ENCODE measurements at regions not wholly inside any gene's neighbourhood (a gene's known extent, or its start where the extent isn't known, plus 50 kb on each side); places are given as distances from the start of the nearest gene placed in this dataset.

DNA sequence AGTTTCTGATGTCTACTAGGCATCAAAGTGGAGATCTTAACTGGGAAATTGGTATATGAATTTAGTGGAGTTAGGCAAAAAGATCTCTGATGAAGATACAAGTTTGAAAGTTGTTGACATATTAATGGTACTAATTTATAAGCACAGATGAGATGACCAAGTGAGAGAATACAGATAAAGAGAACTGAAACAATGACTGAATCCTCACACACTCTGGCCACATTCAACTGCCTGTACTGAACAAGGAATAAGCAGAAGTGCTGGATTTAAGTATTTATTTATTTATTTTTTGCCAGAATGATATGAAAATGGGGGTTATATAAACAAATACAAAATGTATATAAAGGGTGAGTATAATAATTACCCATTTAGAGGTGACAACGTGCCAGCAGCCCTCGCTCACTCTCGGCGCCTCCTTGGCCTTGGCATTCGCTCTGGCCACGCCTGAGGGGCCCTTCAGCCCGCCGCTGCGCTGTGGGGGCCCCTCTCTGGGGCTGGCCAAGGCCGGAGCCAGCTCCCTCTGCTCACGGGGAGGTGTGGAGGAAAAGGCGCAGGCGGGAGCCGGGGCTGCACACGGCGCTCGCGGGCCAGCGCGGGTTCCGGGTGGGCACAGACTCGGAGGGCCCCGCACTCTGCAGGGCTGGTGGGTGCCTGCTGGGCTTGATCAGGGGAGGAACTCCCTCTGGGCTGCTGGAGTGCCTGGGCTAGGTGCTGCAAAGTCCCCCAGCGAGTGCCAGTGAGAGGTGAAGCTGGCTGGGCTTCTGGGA lies 1363.9 kb upstream of the CRIM1 start (continued):
- no peak for TF ChIP-seq ZNF521 (tag by site-specific recombination; IDR thresholded peaks at IDR 0.05)
- TF ChIP-seq YY1 (tag by site-specific recombination; IDR thresholded peaks at IDR 0.05): no peak
- TF ChIP-seq, protein P1, sequence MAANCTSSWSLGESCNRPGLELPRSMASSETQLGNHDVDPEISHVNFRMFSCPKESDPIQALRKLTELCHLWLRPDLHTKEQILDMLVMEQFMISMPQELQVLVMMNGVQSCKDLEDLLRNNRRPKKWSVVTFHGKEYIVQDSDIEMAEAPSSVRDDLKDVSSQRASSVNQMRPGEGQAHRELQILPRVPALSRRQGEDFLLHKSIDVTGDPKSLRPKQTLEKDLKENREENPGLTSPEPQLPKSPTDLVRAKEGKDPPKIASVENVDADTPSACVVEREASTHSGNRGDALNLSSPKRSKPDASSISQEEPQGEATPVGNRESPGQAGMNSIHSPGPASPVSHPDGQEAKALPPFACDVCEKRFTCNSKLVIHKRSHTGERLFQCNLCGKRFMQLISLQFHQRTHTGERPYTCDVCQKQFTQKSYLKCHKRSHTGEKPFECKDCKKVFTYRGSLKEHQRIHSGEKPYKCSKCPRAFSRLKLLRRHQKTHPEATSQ (tag by site-specific recombination; IDR thresholded peaks at IDR 0.05): no peak
- no peak for TF ChIP-seq ZNF558 (tag by site-specific recombination; IDR thresholded peaks at IDR 0.05)

DNA sequence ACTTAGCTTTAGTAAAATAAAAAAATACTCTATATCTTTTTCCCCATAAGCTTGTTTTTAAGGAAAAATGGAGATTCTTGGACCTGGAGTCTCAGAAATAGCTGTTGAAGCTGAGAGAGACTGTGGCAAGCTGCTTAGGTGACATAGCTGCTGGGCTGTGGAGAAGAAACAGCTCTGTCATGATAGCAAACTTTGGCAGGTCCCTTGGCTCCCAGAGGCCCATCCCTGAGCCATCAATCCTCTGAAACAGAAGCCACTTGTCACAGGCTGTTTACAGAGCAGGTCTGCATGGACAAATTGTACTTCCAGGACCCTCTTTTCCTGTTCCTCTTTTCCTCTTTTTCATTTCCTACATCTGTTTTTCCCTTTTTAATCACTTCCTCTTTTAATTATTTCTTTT lies 1370.1 kb upstream of the CRIM1 start:
- no peaks in the 10 kb centered on the region for H3K36me3 ChIP-seq (ENCODE audit: control insufficient read depth in 2 of 2, insufficient read depth in 1 of 2, low read length in 2 of 2)
- TF ChIP-seq, protein P2, sequence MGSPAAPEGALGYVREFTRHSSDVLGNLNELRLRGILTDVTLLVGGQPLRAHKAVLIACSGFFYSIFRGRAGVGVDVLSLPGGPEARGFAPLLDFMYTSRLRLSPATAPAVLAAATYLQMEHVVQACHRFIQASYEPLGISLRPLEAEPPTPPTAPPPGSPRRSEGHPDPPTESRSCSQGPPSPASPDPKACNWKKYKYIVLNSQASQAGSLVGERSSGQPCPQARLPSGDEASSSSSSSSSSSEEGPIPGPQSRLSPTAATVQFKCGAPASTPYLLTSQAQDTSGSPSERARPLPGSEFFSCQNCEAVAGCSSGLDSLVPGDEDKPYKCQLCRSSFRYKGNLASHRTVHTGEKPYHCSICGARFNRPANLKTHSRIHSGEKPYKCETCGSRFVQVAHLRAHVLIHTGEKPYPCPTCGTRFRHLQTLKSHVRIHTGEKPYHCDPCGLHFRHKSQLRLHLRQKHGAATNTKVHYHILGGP (tag by site-specific recombination; IDR thresholded peaks at IDR 0.05): no peak
- H3K4me1 ChIP-seq (ENCODE audit: control insufficient read depth, insufficient read depth, low read length): no peaks in the 10 kb centered on the region
- CTCF ChIA-PET: no interaction called here
- POLR2A ChIA-PET: no interaction called here
- H3K4me3 ChIP-seq (ENCODE audit: low read depth, low read length): no peak overlapping the region
- H3K9me3 ChIP-seq (ENCODE audit: control insufficient read depth, insufficient read depth, low read depth, low read length): no peaks in the 10 kb centered on the region
- H3K27ac ChIP-seq (ENCODE audit: extremely low read depth, low read depth, low read length): no peak overlapping the region

DNA sequence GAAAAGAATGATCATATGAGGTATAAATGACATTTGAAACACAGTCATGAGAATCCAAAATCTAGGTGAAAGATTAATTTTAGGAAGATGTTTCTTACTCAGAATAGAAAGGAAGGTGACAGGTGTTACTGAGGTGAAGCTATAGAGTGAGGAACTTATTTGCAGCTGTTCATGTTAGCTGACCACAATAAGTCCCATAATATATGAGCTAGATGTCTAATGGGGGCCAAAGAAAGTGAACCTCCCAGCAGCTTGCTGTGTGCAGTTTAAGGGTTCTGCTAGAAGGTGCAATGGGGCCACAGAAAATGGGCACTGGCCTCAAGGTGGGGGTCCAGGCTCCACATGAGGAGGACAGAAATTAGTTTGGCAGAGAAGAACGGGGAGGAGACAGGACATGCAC lies 1374.9 kb upstream of the CRIM1 start:
- H3K36me3 ChIP-seq (ENCODE audit: control insufficient read depth in 2 of 2, insufficient read depth in 1 of 2, low read length in 2 of 2): no peaks in the 10 kb centered on the region
- ChIA-PET CTCF (no interaction called here), POLR2A (no interaction called here)
- H3K4me3 ChIP-seq (ENCODE audit: low read depth, low read length): no peak overlapping the region
- no peaks in the 10 kb centered on the region for H3K4me1 ChIP-seq (ENCODE audit: control insufficient read depth, insufficient read depth, low read length)
- H3K27ac ChIP-seq (ENCODE audit: extremely low read depth, low read depth, low read length): no peak overlapping the region
- no peaks in the 10 kb centered on the region for H3K9me3 ChIP-seq (ENCODE audit: control insufficient read depth, insufficient read depth, low read depth, low read length)
- TF ChIP-seq SETDB1 (IDR thresholded peaks at IDR 0.05; ENCODE audit: insufficient read length, low read length): no peak
- TF ChIP-seq, protein P2 (tag by site-specific recombination; IDR thresholded peaks at IDR 0.05): no peak

DNA sequence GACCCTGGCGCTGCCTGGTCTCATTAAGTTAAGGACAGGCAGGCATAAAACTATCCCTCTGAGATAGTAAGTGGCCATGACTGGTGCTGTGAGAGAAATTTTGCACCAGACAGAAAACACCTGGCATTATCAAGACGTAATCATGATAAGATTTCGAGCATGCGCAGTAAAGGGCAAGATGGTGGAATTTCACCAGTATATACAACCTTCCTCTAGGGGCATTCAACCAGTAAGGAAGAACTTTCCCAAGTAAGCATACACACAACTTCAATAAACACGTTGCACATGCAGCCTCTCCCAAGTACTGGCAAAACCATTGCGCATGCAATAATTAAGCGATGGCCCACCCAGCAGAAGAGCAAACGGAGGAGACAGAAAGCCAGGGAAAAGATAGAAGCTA lies 1376.4 kb upstream of the CRIM1 start:
- Histone ChIP-seq H3K27ac (ENCODE audit: extremely low read depth, low read depth, low read length) (no peak overlapping the region), H3K4me3 (ENCODE audit: low read depth, low read length) (no peak overlapping the region), H3K9me3 (ENCODE audit: control insufficient read depth, insufficient read depth, low read depth, low read length) (no peaks in the 10 kb centered on the region), H3K4me1 (ENCODE audit: control insufficient read depth, insufficient read depth, low read length) (no peaks in the 10 kb centered on the region), H3K36me3 (ENCODE audit: control insufficient read depth in 2 of 2, insufficient read depth in 1 of 2, low read length in 2 of 2) (no peaks in the 10 kb centered on the region)
- ChIA-PET POLR2A (no interaction called here), CTCF (no interaction called here)
- TF ChIP-seq, protein P3, sequence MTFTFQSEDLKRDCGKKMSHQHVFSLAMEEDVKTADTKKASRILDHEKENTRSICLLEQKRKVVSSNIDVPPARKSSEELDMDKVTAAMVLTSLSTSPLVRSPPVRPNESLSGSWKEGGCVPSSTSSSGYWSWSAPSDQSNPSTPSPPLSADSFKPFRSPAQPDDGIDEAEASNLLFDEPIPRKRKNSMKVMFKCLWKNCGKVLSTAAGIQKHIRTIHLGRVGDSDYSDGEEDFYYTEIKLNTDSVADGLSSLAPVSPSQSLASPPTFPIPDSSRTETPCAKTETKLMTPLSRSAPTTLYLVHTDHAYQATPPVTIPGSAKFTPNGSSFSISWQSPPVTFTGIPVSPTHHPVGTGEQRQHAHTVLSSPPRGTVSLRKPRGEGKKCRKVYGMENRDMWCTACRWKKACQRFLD (tag by site-specific recombination; IDR thresholded peaks at IDR 0.05): no peak
- TF ChIP-seq ZSCAN30 (tag by site-specific recombination; IDR thresholded peaks at IDR 0.05) (no peak), BCL11B (tag by site-specific recombination; IDR thresholded peaks at IDR 0.05; ENCODE audit: low read depth) (no peak), TRIM28 (IDR thresholded peaks at IDR 0.05; ENCODE audit: borderline replicate concordance, low read length) (no peak), ZNF184 (tag by site-specific recombination; IDR thresholded peaks at IDR 0.05) (no peak), ZNF629 (tag by site-specific recombination; IDR thresholded peaks at IDR 0.05) (no peak), ZBTB1 (tag by site-specific recombination; IDR thresholded peaks at IDR 0.05) (no peak), ZNF600 (tag by site-specific recombination; IDR thresholded peaks at IDR 0.05) (no peak), EGR2 (tag by site-specific recombination; IDR thresholded peaks at IDR 0.05; ENCODE audit: low read depth) (no peak), ZNF837 (tag by site-specific recombination; IDR thresholded peaks at IDR 0.05) (no peak), ZNF416 (tag by site-specific recombination; IDR thresholded peaks at IDR 0.05) (no peak), ZNF24 (tag by site-specific recombination; IDR thresholded peaks at IDR 0.05) (no peak), ZNF121 (tag by site-specific recombination; IDR thresholded peaks at IDR 0.05) (no peak), ZNF354C (tag by site-specific recombination; IDR thresholded peaks at IDR 0.05; ENCODE audit: borderline replicate concordance, low read depth) (no peak), PRDM1 (tag by site-specific recombination; IDR thresholded peaks at IDR 0.05) (no peak)
- TF ChIP-seq, protein P4, sequence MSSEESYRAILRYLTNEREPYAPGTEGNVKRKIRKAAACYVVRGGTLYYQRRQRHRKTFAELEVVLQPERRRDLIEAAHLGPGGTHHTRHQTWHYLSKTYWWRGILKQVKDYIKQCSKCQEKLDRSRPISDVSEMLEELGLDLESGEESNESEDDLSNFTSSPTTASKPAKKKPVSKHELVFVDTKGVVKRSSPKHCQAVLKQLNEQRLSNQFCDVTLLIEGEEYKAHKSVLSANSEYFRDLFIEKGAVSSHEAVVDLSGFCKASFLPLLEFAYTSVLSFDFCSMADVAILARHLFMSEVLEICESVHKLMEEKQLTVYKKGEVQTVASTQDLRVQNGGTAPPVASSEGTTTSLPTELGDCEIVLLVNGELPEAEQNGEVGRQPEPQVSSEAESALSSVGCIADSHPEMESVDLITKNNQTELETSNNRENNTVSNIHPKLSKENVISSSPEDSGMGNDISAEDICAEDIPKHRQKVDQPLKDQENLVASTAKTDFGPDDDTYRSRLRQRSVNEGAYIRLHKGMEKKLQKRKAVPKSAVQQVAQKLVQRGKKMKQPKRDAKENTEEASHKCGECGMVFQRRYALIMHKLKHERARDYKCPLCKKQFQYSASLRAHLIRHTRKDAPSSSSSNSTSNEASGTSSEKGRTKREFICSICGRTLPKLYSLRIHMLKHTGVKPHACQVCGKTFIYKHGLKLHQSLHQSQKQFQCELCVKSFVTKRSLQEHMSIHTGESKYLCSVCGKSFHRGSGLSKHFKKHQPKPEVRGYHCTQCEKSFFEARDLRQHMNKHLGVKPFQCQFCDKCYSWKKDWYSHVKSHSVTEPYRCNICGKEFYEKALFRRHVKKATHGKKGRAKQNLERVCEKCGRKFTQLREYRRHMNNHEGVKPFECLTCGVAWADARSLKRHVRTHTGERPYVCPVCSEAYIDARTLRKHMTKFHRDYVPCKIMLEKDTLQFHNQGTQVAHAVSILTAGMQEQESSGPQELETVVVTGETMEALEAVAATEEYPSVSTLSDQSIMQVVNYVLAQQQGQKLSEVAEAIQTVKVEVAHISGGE (tag by site-specific recombination; conservative IDR thresholded peaks at IDR 0.05; ENCODE audit: low read depth): no peak

Data from HEK293 (cell line).